ENCODE measurements at regions not wholly inside any gene's neighbourhood (a gene's known extent, or its start where the extent isn't known, plus 50 kb on each side); places are given as distances from the start of the nearest gene placed in this dataset.

- POLR2A ChIA-PET: no interaction called here
- ATAC-seq (ENCODE audit: low read depth): no peak
- Histone ChIP-seq H3K9me3 (ENCODE audit: control extremely low read depth in 1 of 3, control insufficient read depth in 2 of 3, insufficient read depth in 1 of 3, low read length in 2 of 3) (no peaks in the 10 kb centered on the region), H3K27me3 (replicated peaks in 1 of 4; ENCODE audit: control extremely low read depth in 1 of 4, control insufficient read depth in 3 of 4, insufficient read depth in 4 of 4, low read length in 3 of 4) (no peaks in the 10 kb centered on the region), H3K4me1 (ENCODE audit: control insufficient read depth in 2 of 2, insufficient read depth in 2 of 2, low read length in 2 of 2) (no peaks in the 10 kb centered on the region), H3K36me3 (replicated peaks in 1 of 2; ENCODE audit: control extremely low read depth in 1 of 2, control insufficient read depth in 1 of 2, extremely low read depth in 1 of 2, insufficient read depth in 2 of 2, low read length in 1 of 2) (no peaks in the 10 kb centered on the region), H3K4me3 (ENCODE audit: control extremely low read depth in 1 of 5, extremely low read depth in 1 of 5, insufficient read depth in 1 of 5, low read depth in 2 of 5, low read length in 4 of 5) (no peak overlapping the region), H2AFZ (ENCODE audit: insufficient read depth, low read depth, low read length, poor library complexity, severe bottlenecking) (no peak overlapping the region), H3K9ac (ENCODE audit: low read length) (no peak overlapping the region), H3K4me2 (replicated peaks; ENCODE audit: low read depth, low read length, poor library complexity, severe bottlenecking) (no peak overlapping the region), H3K79me2 (ENCODE audit: control insufficient read depth, insufficient read depth, low read length) (no peaks in the 10 kb centered on the region), H3K27ac (ENCODE audit: low read length in 2 of 2) (no peak overlapping the region), H4K20me1 (ENCODE audit: control insufficient read depth, insufficient read depth, low read length, poor library complexity, severe bottlenecking) (no peaks in the 10 kb centered on the region)
- DNase-seq: no peak
- TF ChIP-seq CTCF (IDR thresholded peaks at IDR 0.05): no peak
- no peak for TF ChIP-seq EZH2 (IDR thresholded peaks at IDR 0.05; ENCODE audit: borderline replicate concordance, insufficient read depth, low read depth, low read length, poor library complexity, severe bottlenecking)
- H3K27me3 Mint-ChIP-seq: no peaks in the 10 kb centered on the region
- no peaks in the 10 kb centered on the region for H3K4me1 Mint-ChIP-seq
- H3K9me3 Mint-ChIP-seq (ENCODE audit: insufficient read depth): no peaks in the 10 kb centered on the region
- intact Hi-C loops (cut with micrococcal nuclease): no loop called here
- H3K27ac Mint-ChIP-seq: no peak overlapping the region
- H3K4me3 Mint-ChIP-seq: no peak overlapping the region
- CTCF ChIA-PET: no interaction called here
These were observed 775.6 kb downstream of the NR2F1-AS1 start for GRCh38 chr5:92805446-92805845.

- no peaks in the 10 kb centered on the region for H4K20me1 ChIP-seq (ENCODE audit: control insufficient read depth, insufficient read depth, low read length, poor library complexity, severe bottlenecking)
- intact Hi-C loops (cut with micrococcal nuclease): no loop called here
- no peak overlapping the region for H3K4me2 ChIP-seq (replicated peaks; ENCODE audit: low read depth, low read length, poor library complexity, severe bottlenecking)
- H3K9me3 Mint-ChIP-seq (ENCODE audit: insufficient read depth): peaks cover 4% of the 10 kb centered on the region
- no peak overlapping the region for H3K27ac ChIP-seq (ENCODE audit: low read length in 2 of 2)
- H3K9ac ChIP-seq (ENCODE audit: low read length): no peak overlapping the region
- no peak overlapping the region for H3K4me3 ChIP-seq (ENCODE audit: control extremely low read depth in 1 of 5, extremely low read depth in 1 of 5, insufficient read depth in 1 of 5, low read depth in 2 of 5, low read length in 4 of 5)
- H3K4me3 Mint-ChIP-seq: no peak overlapping the region
- no peaks in the 10 kb centered on the region for H3K9me3 ChIP-seq (ENCODE audit: control extremely low read depth in 1 of 3, control insufficient read depth in 2 of 3, insufficient read depth in 1 of 3, low read length in 2 of 3)
- H2AFZ ChIP-seq (ENCODE audit: insufficient read depth, low read depth, low read length, poor library complexity, severe bottlenecking): no peak overlapping the region
- DNase-seq (no peak), ATAC-seq (ENCODE audit: low read depth) (no peak)
- no peaks in the 10 kb centered on the region for H3K4me1 ChIP-seq (ENCODE audit: control insufficient read depth in 2 of 2, insufficient read depth in 2 of 2, low read length in 2 of 2)
- TF ChIP-seq EZH2 (IDR thresholded peaks at IDR 0.05; ENCODE audit: borderline replicate concordance, insufficient read depth, low read depth, low read length, poor library complexity, severe bottlenecking) (no peak), CTCF (IDR thresholded peaks at IDR 0.05) (no peak)
- H3K36me3 ChIP-seq (replicated peaks in 1 of 2; ENCODE audit: control extremely low read depth in 1 of 2, control insufficient read depth in 1 of 2, extremely low read depth in 1 of 2, insufficient read depth in 2 of 2, low read length in 1 of 2): no peaks in the 10 kb centered on the region
- no peaks in the 10 kb centered on the region for H3K79me2 ChIP-seq (ENCODE audit: control insufficient read depth, insufficient read depth, low read length)
- no peaks in the 10 kb centered on the region for H3K27me3 ChIP-seq (replicated peaks in 1 of 4; ENCODE audit: control extremely low read depth in 1 of 4, control insufficient read depth in 3 of 4, insufficient read depth in 4 of 4, low read length in 3 of 4)
- H3K27me3 Mint-ChIP-seq: no peaks in the 10 kb centered on the region
- POLR2A ChIA-PET: no interaction called here
- H3K27ac Mint-ChIP-seq: no peak overlapping the region
- CTCF ChIA-PET: no interaction called here
- whole genome bisulfite sequencing (ENCODE audit: insufficient coverage): 91% methylated on average over 6 of the region's 7 CpGs
- H3K4me1 Mint-ChIP-seq: no peaks in the 10 kb centered on the region
These were observed 779.1 kb downstream of the NR2F1-AS1 start for GRCh38 chr5:92801911-92802310.

All from B cell (primary cell).